ENCODE measurements at regions not wholly inside any gene's neighbourhood (a gene's known extent, or its start where the extent isn't known, plus 50 kb on each side); places are given as distances from the start of the nearest gene placed in this dataset.

DNA sequence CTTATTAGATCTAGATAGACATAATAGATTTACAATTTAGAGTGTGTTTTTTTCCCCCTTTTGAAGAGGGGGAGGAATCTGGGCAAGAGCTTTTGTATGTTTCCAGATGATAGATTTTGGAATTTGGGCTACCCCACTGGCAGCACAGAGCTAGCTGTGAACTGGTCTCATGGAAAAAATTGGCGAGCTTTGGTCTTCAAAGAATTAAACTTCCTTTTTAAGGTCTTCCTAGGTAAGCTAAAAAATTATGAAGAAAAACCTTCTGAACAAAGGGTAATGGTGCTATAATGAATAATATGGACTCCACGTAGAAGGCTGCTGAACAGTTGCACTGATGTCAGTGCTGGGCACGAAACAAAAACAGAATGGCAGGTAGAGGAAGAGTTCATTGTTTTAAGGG is 109.3 kb downstream of the ZIC5 start:
- CTCF ChIA-PET (ENCODE audit: low intra/inter-chr PET ratio, low total read pairs), result no interaction called here
- 92% methylated on average over 3 of the region's 3 CpGs for WGBS (ENCODE audit: low lambda C conversion rate)
- POLR2A ChIA-PET, result no interaction called here

More for the DNA sequence above, 109.3 kb downstream of the ZIC5 start:
- Histone ChIP-seq H2AFZ (ENCODE audit: low read length) (no peak overlapping the region), H3K36me3 (replicated peaks in 1 of 2; ENCODE audit: control insufficient read depth in 1 of 2, insufficient read depth in 2 of 2, low read length in 2 of 2) (no peaks in the 10 kb centered on the region), H3K79me2 (ENCODE audit: insufficient read depth, low read length) (no peaks in the 10 kb centered on the region), H3K9ac (ENCODE audit: insufficient read depth, low read depth, low read length) (no peak overlapping the region), H3K4me1 (ENCODE audit: insufficient read depth, low read length) (no peaks in the 10 kb centered on the region), H3K4me3 (replicated peaks in 1 of 3; ENCODE audit: insufficient read depth in 1 of 3, low read depth in 2 of 3, low read length in 3 of 3) (no peak overlapping the region), H3K4me2 (ENCODE audit: low read depth, low read length) (no peak overlapping the region), H3K9me3 (ENCODE audit: low read length) (no peaks in the 10 kb centered on the region), H3K27ac (ENCODE audit: extremely low read length, insufficient read depth, low read length) (no peak overlapping the region), H3K27me3 (ENCODE audit: control insufficient read depth in 1 of 2, insufficient read depth in 2 of 2, low read length in 2 of 2) (no peaks in the 10 kb centered on the region), H4K20me1 (ENCODE audit: insufficient read depth, low read length) (no peaks in the 10 kb centered on the region)
- in situ Hi-C loops (cut with HindIII; ENCODE audit: extremely low pct_ligation_motif_present, low pct_unique_long_range_greater_than_20kb), result no loop called here
- TF ChIP-seq TFDP1 (CRISPR knock-in tag; IDR thresholded peaks at IDR 0.05; ENCODE audit: borderline replicate concordance), result no peak
- TF ChIP-seq ZBTB25 (CRISPR knock-in tag; IDR thresholded peaks at IDR 0.05), result no peak
- TF ChIP-seq, protein P1, sequence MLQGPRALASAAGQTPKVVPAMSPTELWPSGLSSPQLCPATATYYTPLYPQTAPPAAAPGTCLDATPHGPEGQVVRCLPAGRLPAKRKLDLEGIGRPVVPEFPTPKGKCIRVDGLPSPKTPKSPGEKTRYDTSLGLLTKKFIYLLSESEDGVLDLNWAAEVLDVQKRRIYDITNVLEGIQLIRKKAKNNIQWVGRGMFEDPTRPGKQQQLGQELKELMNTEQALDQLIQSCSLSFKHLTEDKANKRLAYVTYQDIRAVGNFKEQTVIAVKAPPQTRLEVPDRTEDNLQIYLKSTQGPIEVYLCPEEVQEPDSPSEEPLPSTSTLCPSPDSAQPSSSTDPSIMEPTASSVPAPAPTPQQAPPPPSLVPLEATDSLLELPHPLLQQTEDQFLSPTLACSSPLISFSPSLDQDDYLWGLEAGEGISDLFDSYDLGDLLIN (CRISPR knock-in tag; IDR thresholded peaks at IDR 0.05; ENCODE audit: borderline replicate concordance), result no peak
- no peak for TF ChIP-seq HOXA3 (CRISPR knock-in tag; IDR thresholded peaks at IDR 0.05)
- no peak for TF ChIP-seq KAT2B (IDR thresholded peaks at IDR 0.05; ENCODE audit: borderline replicate concordance, low read depth, low read length)
- no peak for DNase-seq (ENCODE audit: low spot score)
- BruUV-seq (replicated peaks), result no TSS peak
- ATAC-seq, result no peak
- FAIRE-seq, result no peak
- intact Hi-C loops (cut with micrococcal nuclease; ENCODE audit: unreplicated experiment), result no loop called here
